WTC11 (cell line): ENCODE measurements at regions not wholly inside any gene's neighbourhood (a gene's known extent, or its start where the extent isn't known, plus 50 kb on each side); places are given as distances from the start of the nearest gene placed in this dataset.

Experiments
- ERG ChIP-seq: fragments of 250-450 bp; sonication (Bioruptor Pico); IDR thresholded peaks from 2 replicates; pipeline ENCODE4 v1.8.0; 2021; ENCODE audit warnings: mild to moderate bottlenecking
- ESRRA ChIP-seq: sonication (generic); formaldehyde crosslinking; IDR thresholded peaks from 2 replicates; pipeline ENCODE4 v1.8.1; 2022; ENCODE audit warnings: mild to moderate bottlenecking, missing genetic modification reagents, borderline replicate concordance
- FOXK1 ChIP-seq: sonication (generic); formaldehyde crosslinking; IDR thresholded peaks from 2 replicates; pipeline ENCODE4 v1.8.0; 2022; ENCODE audit warnings: mild to moderate bottlenecking, moderate library complexity, missing genetic modification reagents
- JAZF1 ChIP-seq: fragments of 250-450 bp; sonication (Bioruptor Pico); IDR thresholded peaks from 2 replicates; pipeline ENCODE4 v1.9.0; 2021; ENCODE audit warnings: moderate library complexity, mild to moderate bottlenecking, inconsistent platforms
- JUN ChIP-seq: sonication (generic); formaldehyde crosslinking; IDR thresholded peaks from 2 replicates; pipeline ENCODE4 v1.8.0; 2023; ENCODE audit warnings: mild to moderate bottlenecking, missing genetic modification reagents
- PREB ChIP-seq: sonication (generic); formaldehyde crosslinking; IDR thresholded peaks from 2 replicates; pipeline ENCODE4 v1.8.1; 2022; ENCODE audit warnings: mild to moderate bottlenecking, missing genetic modification reagents, moderate library complexity, borderline replicate concordance
- ZBTB21 ChIP-seq: sonication (generic); formaldehyde crosslinking; IDR thresholded peaks from 2 replicates; pipeline ENCODE4 v1.8.1; 2023; ENCODE audit warnings: mild to moderate bottlenecking, missing genetic modification reagents, borderline replicate concordance
- ZNF121 ChIP-seq: sonication (generic); formaldehyde crosslinking; IDR thresholded peaks from 2 replicates; pipeline ENCODE4 v1.8.0; 2023; ENCODE audit warnings: missing genetic modification reagents
- ZNF281 ChIP-seq: sonication (generic); formaldehyde crosslinking; IDR thresholded peaks from 2 replicates; pipeline ENCODE4 v1.8.0; 2023; ENCODE audit warnings: mild to moderate bottlenecking, missing genetic modification reagents
- TF ChIP-seq, protein P1 (sequence below): fragments of 250-450 bp; sonication (Bioruptor Pico); IDR thresholded peaks from 2 replicates; pipeline ENCODE4 v1.9.0; 2021; ENCODE audit warnings: mild to moderate bottlenecking, borderline replicate concordance
- TF ChIP-seq, protein P2 (sequence below): fragments of 200-600 bp; IDR thresholded peaks from 2 replicates; pipeline ENCODE4 v1.8.0; 2022; ENCODE audit warnings: antibody characterized with exemption
- TF ChIP-seq, protein P3 (sequence below): sonication (generic); formaldehyde crosslinking; IDR thresholded peaks from 2 replicates; pipeline ENCODE4 v1.8.1; 2023; ENCODE audit warnings: mild to moderate bottlenecking, missing genetic modification reagents, moderate library complexity

DNA sequence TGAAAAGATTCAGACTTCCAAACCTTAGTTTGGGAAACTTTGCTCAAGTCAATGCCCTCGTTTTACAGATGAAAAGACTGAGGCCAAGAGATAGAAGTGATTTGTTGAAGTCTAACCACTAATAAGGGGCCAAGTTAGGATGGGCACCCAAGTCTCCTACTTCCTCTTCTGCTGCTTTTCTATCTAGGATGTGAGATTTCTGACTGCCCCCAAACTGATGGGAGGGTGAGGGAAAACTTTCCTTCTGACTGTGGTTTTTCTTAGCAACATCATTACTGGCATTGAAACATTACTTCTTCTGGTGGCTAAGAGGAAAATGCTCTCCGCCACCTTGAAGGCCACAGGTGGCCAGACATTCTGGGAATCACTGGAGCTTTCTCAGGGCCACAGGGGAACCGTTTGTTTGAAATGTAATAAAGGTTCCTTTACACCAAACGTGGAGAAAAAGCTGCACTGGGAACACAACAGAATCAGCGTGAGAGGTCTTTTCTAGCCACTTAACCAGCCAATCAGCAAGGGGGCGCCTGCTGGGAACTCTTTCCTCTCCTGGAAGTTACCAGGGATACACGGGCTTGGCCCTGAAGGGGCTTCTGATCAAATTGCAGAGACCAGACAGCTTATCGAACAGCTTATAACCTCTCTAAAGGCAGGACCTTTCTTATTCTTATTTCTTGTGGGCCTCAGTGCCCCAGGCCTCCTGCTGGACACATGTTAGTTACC is 115.9 kb upstream of the TEX13D start (continued):
- TF ChIP-seq, protein P1, sequence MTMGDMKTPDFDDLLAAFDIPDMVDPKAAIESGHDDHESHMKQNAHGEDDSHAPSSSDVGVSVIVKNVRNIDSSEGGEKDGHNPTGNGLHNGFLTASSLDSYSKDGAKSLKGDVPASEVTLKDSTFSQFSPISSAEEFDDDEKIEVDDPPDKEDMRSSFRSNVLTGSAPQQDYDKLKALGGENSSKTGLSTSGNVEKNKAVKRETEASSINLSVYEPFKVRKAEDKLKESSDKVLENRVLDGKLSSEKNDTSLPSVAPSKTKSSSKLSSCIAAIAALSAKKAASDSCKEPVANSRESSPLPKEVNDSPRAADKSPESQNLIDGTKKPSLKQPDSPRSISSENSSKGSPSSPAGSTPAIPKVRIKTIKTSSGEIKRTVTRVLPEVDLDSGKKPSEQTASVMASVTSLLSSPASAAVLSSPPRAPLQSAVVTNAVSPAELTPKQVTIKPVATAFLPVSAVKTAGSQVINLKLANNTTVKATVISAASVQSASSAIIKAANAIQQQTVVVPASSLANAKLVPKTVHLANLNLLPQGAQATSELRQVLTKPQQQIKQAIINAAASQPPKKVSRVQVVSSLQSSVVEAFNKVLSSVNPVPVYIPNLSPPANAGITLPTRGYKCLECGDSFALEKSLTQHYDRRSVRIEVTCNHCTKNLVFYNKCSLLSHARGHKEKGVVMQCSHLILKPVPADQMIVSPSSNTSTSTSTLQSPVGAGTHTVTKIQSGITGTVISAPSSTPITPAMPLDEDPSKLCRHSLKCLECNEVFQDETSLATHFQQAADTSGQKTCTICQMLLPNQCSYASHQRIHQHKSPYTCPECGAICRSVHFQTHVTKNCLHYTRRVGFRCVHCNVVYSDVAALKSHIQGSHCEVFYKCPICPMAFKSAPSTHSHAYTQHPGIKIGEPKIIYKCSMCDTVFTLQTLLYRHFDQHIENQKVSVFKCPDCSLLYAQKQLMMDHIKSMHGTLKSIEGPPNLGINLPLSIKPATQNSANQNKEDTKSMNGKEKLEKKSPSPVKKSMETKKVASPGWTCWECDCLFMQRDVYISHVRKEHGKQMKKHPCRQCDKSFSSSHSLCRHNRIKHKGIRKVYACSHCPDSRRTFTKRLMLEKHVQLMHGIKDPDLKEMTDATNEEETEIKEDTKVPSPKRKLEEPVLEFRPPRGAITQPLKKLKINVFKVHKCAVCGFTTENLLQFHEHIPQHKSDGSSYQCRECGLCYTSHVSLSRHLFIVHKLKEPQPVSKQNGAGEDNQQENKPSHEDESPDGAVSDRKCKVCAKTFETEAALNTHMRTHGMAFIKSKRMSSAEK (CRISPR knock-in tag) = no peak
- TF ChIP-seq ERG (CRISPR knock-in tag) (no peak), JAZF1 (CRISPR knock-in tag) (no peak), ZNF121 (CRISPR knock-in tag) (no peak), FOXK1 (no peak), PREB (CRISPR knock-in tag) (no peak), ZNF281 (no peak), ZBTB21 (CRISPR knock-in tag) (no peak), JUN (CRISPR knock-in tag) (no peak), ESRRA (CRISPR knock-in tag) (no peak)
- TF ChIP-seq, protein P2, sequence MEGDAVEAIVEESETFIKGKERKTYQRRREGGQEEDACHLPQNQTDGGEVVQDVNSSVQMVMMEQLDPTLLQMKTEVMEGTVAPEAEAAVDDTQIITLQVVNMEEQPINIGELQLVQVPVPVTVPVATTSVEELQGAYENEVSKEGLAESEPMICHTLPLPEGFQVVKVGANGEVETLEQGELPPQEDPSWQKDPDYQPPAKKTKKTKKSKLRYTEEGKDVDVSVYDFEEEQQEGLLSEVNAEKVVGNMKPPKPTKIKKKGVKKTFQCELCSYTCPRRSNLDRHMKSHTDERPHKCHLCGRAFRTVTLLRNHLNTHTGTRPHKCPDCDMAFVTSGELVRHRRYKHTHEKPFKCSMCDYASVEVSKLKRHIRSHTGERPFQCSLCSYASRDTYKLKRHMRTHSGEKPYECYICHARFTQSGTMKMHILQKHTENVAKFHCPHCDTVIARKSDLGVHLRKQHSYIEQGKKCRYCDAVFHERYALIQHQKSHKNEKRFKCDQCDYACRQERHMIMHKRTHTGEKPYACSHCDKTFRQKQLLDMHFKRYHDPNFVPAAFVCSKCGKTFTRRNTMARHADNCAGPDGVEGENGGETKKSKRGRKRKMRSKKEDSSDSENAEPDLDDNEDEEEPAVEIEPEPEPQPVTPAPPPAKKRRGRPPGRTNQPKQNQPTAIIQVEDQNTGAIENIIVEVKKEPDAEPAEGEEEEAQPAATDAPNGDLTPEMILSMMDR = no peak
- TF ChIP-seq, protein P3, sequence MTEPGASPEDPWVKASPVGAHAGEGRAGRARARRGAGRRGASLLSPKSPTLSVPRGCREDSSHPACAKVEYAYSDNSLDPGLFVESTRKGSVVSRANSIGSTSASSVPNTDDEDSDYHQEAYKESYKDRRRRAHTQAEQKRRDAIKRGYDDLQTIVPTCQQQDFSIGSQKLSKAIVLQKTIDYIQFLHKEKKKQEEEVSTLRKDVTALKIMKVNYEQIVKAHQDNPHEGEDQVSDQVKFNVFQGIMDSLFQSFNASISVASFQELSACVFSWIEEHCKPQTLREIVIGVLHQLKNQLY (CRISPR knock-in tag) = no peak
